Keratinocyte (primary cell): ENCODE measurements at regions not wholly inside any gene's neighbourhood (a gene's known extent, or its start where the extent isn't known, plus 50 kb on each side); places are given as distances from the start of the nearest gene placed in this dataset.

Source experiments
- DNase-seq: peaks from one replicate; pipeline ENCODE4 v3.0.0-alpha.2; 2011; ENCODE audit warnings: low read depth, missing footprints, low spot score
- FAIRE-seq: peaks from 2 replicates; lab custom pipeline; 2011; peaks lifted over from hg19 to GRCh38; lab: Jason Lieb, UNC
- H2AFZ ChIP-seq: 2 replicates; pipeline ENCODE4 v1.6.0; 2012; ENCODE audit warnings: low read length, control low read depth, inconsistent platforms; ENCODE audit not compliant: control insufficient read depth
- H3K27ac ChIP-seq: 2 replicates; pipeline ENCODE4 v1.5.1; 2011; ENCODE audit warnings: low read length; ENCODE audit not compliant: control insufficient read depth, insufficient read depth
- H3K27me3 ChIP-seq: 3 replicates; pipeline ENCODE4 v1.6.0; 2011; ENCODE audit warnings: low read length; ENCODE audit not compliant: control insufficient read depth, insufficient read depth; ENCODE audit errors: extremely low read depth
- H3K36me3 ChIP-seq, 2 experiments: 2 replicates in 1 of 2; 3 replicates in 1 of 2; pipeline ENCODE4 v1.5.1; 2011; ENCODE audit warnings: low read length in 2 of 2, mild to moderate bottlenecking in 1 of 2; ENCODE audit not compliant: control insufficient read depth in 2 of 2, insufficient read depth in 2 of 2; ENCODE audit errors: extremely low read depth in 1 of 2
- H3K4me1 ChIP-seq: 3 replicates; pipeline ENCODE4 v1.5.1; 2011; ENCODE audit warnings: low read length; ENCODE audit not compliant: control insufficient read depth, insufficient read depth; ENCODE audit errors: extremely low read depth
- H3K4me2 ChIP-seq: 3 replicates; pipeline ENCODE4 v1.6.0; 2011; ENCODE audit warnings: low read depth, low read length; ENCODE audit not compliant: control insufficient read depth, insufficient read depth; ENCODE audit errors: extremely low read depth
- H3K4me3 ChIP-seq, 3 experiments: fragments of 200-600 bp in 1 of 3; sonication (generic) in 1 of 3; 2 replicates in 2 of 3; 3 replicates in 1 of 3; pipeline ENCODE4 v1.5.1; 2011 to 2016; ENCODE audit warnings: low read length in 3 of 3, mild to moderate bottlenecking in 3 of 3, control low read depth in 2 of 3, inconsistent platforms in 1 of 3, low read depth in 1 of 3, mixed read lengths in 1 of 3, mixed run types in 1 of 3, moderate library complexity in 1 of 3; ENCODE audit not compliant: control insufficient read depth in 2 of 3, insufficient read depth in 2 of 3; ENCODE audit errors: extremely low read depth in 1 of 3
- H3K79me2 ChIP-seq: 2 replicates; pipeline ENCODE4 v1.6.0; 2012; ENCODE audit warnings: low read length; ENCODE audit not compliant: control insufficient read depth, insufficient read depth
- H3K9ac ChIP-seq: 3 replicates; pipeline ENCODE4 v1.6.0; 2011; ENCODE audit warnings: low read length; ENCODE audit not compliant: control insufficient read depth, insufficient read depth; ENCODE audit errors: extremely low read depth
- H3K9me1 ChIP-seq: 3 replicates; pipeline ENCODE4 v1.6.0; 2011; ENCODE audit warnings: low read length; ENCODE audit not compliant: control insufficient read depth, insufficient read depth; ENCODE audit errors: extremely low read depth
- H3K9me3 ChIP-seq: 2 replicates; pipeline ENCODE4 v1.5.1; 2012; ENCODE audit warnings: low read depth, low read length; ENCODE audit not compliant: control insufficient read depth
- H4K20me1 ChIP-seq: 3 replicates; pipeline ENCODE4 v1.6.0; 2011; ENCODE audit warnings: low read length; ENCODE audit not compliant: control insufficient read depth, insufficient read depth; ENCODE audit errors: extremely low read depth
- CTCF ChIP-seq, 3 experiments: IDR thresholded peaks in 1 of 3; conservative IDR thresholded peaks in 1 of 3; optimal IDR thresholded peaks in 1 of 3; 2 replicates in 2 of 3; 3 replicates in 1 of 3; pipeline versions ENCODE3 to v1.5.1; 2011; ENCODE audit warnings: low read length in 3 of 3, mild to moderate bottlenecking in 3 of 3, moderate library complexity in 2 of 3, control low read depth in 1 of 3, inconsistent platforms in 1 of 3; ENCODE audit not compliant: insufficient read depth in 2 of 3; ENCODE audit errors: extremely low read depth in 1 of 3
- EZH2 ChIP-seq: IDR thresholded peaks from one replicate; pipeline ENCODE4 v1.6.1; 2012; ENCODE audit warnings: inconsistent platforms, mild to moderate bottlenecking, low read length, moderate library complexity
- dilution Hi-C: fragments of 300-500 bp; cut with MboI; formaldehyde crosslinking; loops from one replicate; pipeline ENCODE4 v1.7.0; 2020; ENCODE audit warnings: low sequenced_read_pairs; ENCODE audit not compliant: extremely low pct_ligation_motif_present

- DNase-seq (no peak), FAIRE-seq (no peak)
- H3K4me1 ChIP-seq = peaks cover 2% of the 10 kb centered on the region
- peaks cover 6% of the 10 kb centered on the region for H3K27me3 ChIP-seq
- H2AFZ ChIP-seq = no peak overlapping the region
- no peaks in the 10 kb centered on the region for H4K20me1 ChIP-seq
- H3K79me2 ChIP-seq = no peaks in the 10 kb centered on the region
- no peaks in the 10 kb centered on the region for H3K9me1 ChIP-seq
- H3K4me3 ChIP-seq = no peak overlapping the region
- dilution Hi-C loops = no loop called here
- H3K9me3 ChIP-seq = peaks cover 4% of the 10 kb centered on the region
- H3K4me2 ChIP-seq = no peak overlapping the region
- H3K27ac ChIP-seq = no peak overlapping the region
- H3K36me3 ChIP-seq = no peaks in the 10 kb centered on the region
- H3K9ac ChIP-seq = no peak overlapping the region
- TF ChIP-seq CTCF (optimal IDR thresholded peaks at IDR 0.05 in 1 of 3, IDR thresholded peaks at IDR 0.05 in 1 of 3, conservative IDR thresholded peaks at IDR 0.05 in 1 of 3; ENCODE audit: extremely low read depth in 1 of 3, insufficient read depth in 2 of 3, low read length in 3 of 3) (no peak), EZH2 (no peak)
Observed at GRCh38 chr2:71886241-71886640, 261.4 kb downstream of the CYP26B1 start.

GRCh38 chr2:71884303-71885042, 263.2 kb downstream of the CYP26B1 start:
- Histone ChIP-seq H3K79me2 (no peaks in the 10 kb centered on the region), H3K4me3 (no peak overlapping the region), H4K20me1 (no peaks in the 10 kb centered on the region), H3K4me2 (no peak overlapping the region), H3K4me1 (peaks cover 2% of the 10 kb centered on the region), H3K27ac (no peak overlapping the region), H3K9ac (no peak overlapping the region), H3K9me3 (peaks cover 4% of the 10 kb centered on the region), H3K9me1 (no peaks in the 10 kb centered on the region), H3K36me3 (no peaks in the 10 kb centered on the region), H3K27me3 (peaks cover 6% of the 10 kb centered on the region), H2AFZ (no peak overlapping the region)
- FAIRE-seq = no peak
- dilution Hi-C loops = no loop called here
- no peak for TF ChIP-seq CTCF (optimal IDR thresholded peaks at IDR 0.05 in 1 of 3, IDR thresholded peaks at IDR 0.05 in 1 of 3, conservative IDR thresholded peaks at IDR 0.05 in 1 of 3; ENCODE audit: extremely low read depth in 1 of 3, insufficient read depth in 2 of 3, low read length in 3 of 3)
- TF ChIP-seq EZH2 = no peak
- no peak for DNase-seq
